ENCODE measurements at regions not wholly inside any gene's neighbourhood (a gene's known extent, or its start where the extent isn't known, plus 50 kb on each side); places are given as distances from the start of the nearest gene placed in this dataset.

DNA sequence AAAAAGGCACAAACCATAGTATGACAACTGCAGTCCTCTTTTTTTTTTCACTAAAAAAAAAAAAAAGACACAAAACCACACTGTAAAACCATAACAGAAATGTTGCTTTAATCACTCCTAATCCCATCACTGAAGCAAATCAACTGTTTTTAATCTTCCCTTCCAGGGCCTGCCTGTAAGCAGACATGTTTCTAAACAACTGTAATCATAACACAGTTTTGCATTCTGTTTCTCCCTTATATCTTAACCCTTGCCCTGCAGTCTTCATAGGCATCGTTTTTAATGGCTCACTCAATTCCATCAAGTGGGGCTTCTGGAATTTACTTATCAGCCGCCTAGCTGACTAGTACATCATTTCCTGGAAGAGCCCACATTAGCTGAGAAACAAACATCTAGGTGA lies 111.0 kb upstream of the SLC25A48 start:
- DNase-seq (ENCODE audit: extremely low spot score) = no peak
- CTCF ChIA-PET = interaction anchor here (1.0 to 1.7 kb wide), 2 partner anchors 8 to 157 kb away, joined by 4 to 6 read pairs; no protein-coding TSS in a partner anchor
- POLR2A ChIA-PET = no interaction called here
- no peak for TF ChIP-seq CTCF (IDR thresholded peaks at IDR 0.05; ENCODE audit: control extremely low read depth, extremely low read depth, low read depth, missing control alignments)

DNA sequence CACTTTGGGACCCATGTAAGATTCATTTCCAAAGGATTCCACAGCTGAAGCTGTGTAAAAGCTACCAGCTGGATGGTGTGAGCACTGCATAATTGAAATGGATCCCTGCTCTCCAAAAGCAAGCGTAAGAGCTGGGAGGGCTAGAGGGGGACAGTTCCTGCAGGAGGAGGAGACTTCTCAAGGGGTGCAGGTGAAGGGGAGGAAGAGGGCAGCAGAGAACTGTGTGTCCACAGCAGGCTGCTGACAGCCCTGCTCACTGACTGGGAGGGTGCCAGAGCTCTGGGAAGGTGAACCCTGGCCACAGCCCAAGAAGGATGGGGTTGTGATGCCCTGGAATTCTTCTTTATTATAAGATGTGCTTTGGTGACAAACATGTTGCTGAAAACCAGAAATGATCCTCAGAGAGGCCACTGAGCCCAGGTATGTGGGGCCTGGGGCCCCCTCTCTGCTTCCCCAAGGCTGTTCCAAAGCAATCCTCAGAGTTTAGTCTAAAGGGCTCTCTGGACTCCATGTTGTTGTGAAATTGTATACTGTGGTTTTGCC lies 112.8 kb upstream of the SLC25A48 start:
- ChIA-PET CTCF (no interaction called here), POLR2A (no interaction called here)
- no peak for DNase-seq (ENCODE audit: extremely low spot score)
- no peak for TF ChIP-seq CTCF (IDR thresholded peaks at IDR 0.05; ENCODE audit: control extremely low read depth, extremely low read depth, low read depth, missing control alignments)

- POLR2A ChIA-PET = no interaction called here
- TF ChIP-seq CTCF (IDR thresholded peaks at IDR 0.05; ENCODE audit: control extremely low read depth, extremely low read depth, low read depth, missing control alignments) = no peak
- DNase-seq (ENCODE audit: extremely low spot score) = no peak
- CTCF ChIA-PET = interaction anchor here (1.3 kb wide), 1 partner anchor 31 kb away, joined by 3 read pairs; no protein-coding TSS in a partner anchor
Observed at GRCh38 chr5:135720191-135720590, 114.3 kb upstream of the SLC25A48 start.

GRCh38 chr5:135719428-135720063 lies 114.9 kb upstream of the SLC25A48 start:
- CTCF ChIA-PET = no interaction called here
- DNase-seq (ENCODE audit: extremely low spot score) = no peak
- no peak for TF ChIP-seq CTCF (IDR thresholded peaks at IDR 0.05; ENCODE audit: control extremely low read depth, extremely low read depth, low read depth, missing control alignments)

GRCh38 chr5:135718651-135719050 lies 115.8 kb upstream of the SLC25A48 start:
- no peak for TF ChIP-seq CTCF (IDR thresholded peaks at IDR 0.05; ENCODE audit: control extremely low read depth, extremely low read depth, low read depth, missing control alignments)
- ChIA-PET CTCF (no interaction called here), POLR2A (no interaction called here)
- DNase-seq (ENCODE audit: extremely low spot score) = no peak

More at GRCh38 chr5:135719428-135720063, 114.9 kb upstream of the SLC25A48 start:
- POLR2A ChIA-PET = no interaction called here

DNA sequence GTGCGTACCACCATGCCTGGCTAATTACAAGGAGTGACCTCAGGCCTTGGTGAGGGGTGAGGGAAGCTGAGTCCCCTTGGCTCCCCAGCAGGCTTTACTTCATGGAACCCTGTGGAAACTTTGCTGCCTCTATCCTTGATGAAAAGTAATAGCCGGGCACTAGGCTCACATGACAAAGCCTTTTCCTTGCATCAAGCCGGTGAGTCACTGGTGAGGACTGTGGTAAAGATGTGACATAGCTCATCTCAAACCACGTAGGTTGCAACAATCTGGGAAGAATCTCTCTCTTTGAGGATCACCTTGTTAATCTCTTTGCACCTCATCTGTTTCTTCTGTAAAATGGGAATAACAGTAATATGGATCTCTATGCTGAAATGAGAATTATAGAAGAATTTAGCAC lies 116.3 kb upstream of the SLC25A48 start:
- POLR2A ChIA-PET = no interaction called here
- no peak for TF ChIP-seq CTCF (IDR thresholded peaks at IDR 0.05; ENCODE audit: control extremely low read depth, extremely low read depth, low read depth, missing control alignments)
- CTCF ChIA-PET = no interaction called here
- no peak for DNase-seq (ENCODE audit: extremely low spot score)
